Adrenal gland (tissue), 5 donors: ENCODE measurements at regions not wholly inside any gene's neighbourhood (a gene's known extent, or its start where the extent isn't known, plus 50 kb on each side); places are given as distances from the start of the nearest gene placed in this dataset.

Experiments
- CTCF ChIP-seq, 6 experiments: fragments of 450-650 bp in 4 of 6; fragments of 200-600 bp in 2 of 6; sonication (generic) in 1 of 6; IDR thresholded peaks; 1 replicate in 5 of 6; 2 replicates in 1 of 6; pipeline versions ENCODE4 v1.5.1 to v1.8.0; 2016 to 2021; ENCODE audit warnings: antibody characterized with exemption in 6 of 6, mild to moderate bottlenecking in 2 of 6, moderate library complexity in 1 of 6
- POLR2A ChIP-seq, 2 donors: fragments of 450-650 bp; IDR thresholded peaks; one replicate each; pipeline ENCODE4 v1.6.1; 2017; ENCODE audit warnings: antibody characterized with exemption in 2 of 2, mild to moderate bottlenecking in 2 of 2, moderate library complexity in 1 of 2
- donor health status: DM: no; HTN: no; CAD: no.

GRCh38 chr18:30781601-30782000 is 260.9 kb downstream of the DSC3 start:
- TF ChIP-seq CTCF (IDR thresholded peaks at IDR 0.05) (no peak), POLR2A (IDR thresholded peaks at IDR 0.05) (no peak)
